Ecto neural progenitor cell (in vitro differentiated cells): ENCODE measurements at regions not wholly inside any gene's neighbourhood (a gene's known extent, or its start where the extent isn't known, plus 50 kb on each side); places are given as distances from the start of the nearest gene placed in this dataset.
"Not testable (repeated sequence)": the region's sequence is repeated elsewhere in the genome, so short reads cannot be mapped to it uniquely, and the experiment has no call there.

Experiments
- DNase-seq: peaks from one replicate; pipeline ENCODE4 v3.0.0-alpha.2; 2018; ENCODE audit warnings: low spot score

DNA sequence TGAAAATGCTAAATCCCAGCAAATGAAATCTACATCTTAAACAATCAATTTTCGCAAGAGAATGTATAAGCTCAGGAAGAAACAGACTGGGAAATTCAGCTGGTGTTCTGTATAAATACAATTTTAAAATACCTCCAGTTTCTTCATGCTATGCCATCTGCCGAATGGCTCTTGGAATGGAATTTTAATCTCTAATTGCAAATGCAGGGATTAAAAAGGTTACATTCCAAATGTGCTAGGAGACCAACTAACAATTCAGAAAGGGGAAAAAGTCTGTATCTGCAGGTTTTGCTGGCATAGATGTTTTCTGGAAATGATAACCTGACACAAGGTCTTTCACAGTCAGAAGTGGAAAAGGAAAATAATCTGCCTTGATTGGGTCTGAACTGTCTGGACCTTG, 379.7 kb downstream of the MAT2B start:
- no peak for DNase-seq

DNA sequence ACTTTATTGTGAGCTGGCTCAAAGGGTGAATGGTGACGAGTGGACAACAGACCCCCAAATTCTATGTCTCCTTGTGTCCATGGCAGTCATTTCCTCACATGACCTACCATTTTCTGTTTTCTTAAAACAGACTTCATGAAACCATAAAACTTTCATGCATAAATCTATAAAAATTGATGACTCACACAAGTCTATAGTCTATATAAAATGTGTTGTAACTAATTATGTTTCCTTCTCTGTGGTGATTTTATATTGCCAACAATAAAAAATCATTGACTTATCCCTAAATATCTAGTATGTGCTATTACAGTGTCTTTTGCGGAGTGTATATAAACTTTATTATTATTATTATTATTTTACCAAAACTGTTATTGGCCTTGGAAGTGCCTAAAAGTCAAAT, 382.4 kb downstream of the MAT2B start:
- no peak for DNase-seq

DNA sequence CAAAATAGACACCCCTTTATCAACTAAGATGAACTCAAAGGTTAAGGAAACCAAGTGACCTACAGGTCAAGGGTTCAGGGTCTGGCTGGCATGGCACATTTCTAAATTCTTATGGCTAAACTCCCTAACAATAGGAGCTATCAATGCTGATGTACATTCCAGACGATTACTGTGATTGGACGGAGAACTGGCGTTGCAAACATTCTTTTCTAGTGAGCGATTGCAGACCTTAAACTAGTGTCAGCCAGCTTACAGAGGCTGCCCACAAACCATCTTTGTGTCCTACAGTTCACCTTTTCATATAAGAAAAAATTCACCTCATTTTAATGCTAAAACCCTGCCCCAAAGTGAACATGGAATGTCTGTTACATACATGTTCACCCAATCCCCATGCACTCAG, 382.9 kb downstream of the MAT2B start:
- no peak for DNase-seq

DNA sequence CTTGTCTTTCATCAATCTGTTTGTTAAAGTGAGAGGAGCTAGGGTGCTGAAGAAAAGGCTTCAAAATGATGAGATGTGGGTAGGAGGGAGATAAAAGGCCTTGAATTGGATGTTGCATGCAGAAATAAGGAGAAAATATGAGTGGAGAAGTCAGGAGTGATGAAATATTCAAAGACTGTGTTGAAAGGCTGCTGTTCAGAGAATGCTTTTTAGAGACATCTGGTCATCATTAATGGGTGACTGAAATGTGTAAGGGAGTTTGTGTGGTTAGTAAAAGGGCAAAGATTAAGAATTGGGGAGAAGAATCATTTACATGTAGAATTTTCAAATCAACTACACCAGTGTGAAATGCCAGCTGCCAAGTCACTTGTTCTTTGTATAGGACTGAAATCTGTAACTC, 383.9 kb downstream of the MAT2B start:
- DNase-seq = no peak

DNA sequence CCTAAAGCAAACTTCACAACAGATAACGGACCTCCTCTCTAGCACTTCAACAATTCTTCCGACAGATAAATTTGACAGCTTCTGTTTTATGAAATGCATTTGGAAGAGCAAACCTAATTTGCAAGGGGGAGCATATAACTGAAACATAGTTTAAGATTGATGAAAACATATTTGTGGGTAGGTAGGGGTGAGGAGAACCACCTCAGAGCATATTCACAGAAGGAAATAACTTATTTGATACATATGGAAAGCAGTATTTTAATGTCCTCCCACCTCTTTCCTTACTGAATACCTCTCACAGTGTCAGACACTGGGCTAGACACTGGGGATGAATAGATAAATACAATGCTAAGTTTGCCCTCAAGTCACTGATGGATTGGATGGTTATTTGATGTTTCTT, 384.8 kb downstream of the MAT2B start:
- no peak for DNase-seq

DNA sequence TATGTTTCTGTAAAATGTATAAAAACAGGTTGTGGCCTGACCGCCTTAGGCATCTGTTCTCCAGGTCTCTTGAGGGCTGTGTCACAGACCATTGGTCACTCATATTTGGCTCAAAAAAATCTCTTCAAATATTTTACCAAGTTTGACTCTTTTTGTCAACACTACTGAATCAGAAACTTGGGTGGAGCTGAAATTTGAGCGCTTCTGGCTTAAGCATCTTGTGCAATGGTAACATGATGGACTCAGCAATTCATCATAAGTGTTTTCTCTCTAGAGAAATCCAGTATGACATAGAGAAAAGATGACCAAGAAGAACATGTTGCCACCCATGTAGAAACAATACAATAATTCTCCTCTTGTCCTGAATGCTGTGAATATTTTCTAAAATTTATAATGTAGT, 387.9 kb downstream of the MAT2B start:
- no peak for DNase-seq

DNA sequence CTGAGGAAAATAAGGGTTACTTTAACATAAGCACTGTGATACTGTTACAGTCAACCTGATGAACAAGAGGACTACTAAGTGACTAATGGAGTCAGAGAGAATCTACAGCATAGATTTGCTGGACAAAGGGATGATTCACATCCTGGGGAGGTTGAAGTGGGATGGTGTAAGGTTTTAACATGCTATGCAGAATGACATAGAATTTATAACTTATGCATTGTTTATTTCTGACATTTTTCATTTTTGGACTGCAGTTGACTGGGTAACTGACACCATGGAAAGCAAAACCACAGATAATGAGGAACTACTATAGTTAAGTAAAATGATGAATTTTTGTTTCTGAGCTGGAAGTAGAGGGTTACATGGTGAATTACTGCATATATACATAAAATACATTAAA, 389.2 kb downstream of the MAT2B start:
- no peak for DNase-seq

DNA sequence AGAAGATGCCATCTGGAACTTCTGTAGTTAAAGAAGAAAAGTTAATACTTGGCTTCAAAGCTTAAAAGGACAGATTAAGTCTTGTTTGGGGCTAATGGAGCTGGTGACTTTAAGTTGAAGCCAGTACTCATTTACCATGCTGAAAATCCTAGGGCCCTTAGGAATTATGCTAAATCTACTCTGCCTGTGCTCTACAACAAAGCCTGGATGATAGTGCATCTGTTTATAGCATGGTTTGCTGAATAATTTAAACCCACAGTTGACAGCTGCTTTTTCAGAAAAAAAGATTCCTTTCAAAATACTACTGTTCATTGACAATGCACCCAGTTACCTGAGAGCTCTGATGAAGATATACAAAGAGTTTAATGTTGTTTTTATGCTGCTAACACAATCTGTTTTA, 393.5 kb downstream of the MAT2B start:
- no peak for DNase-seq

DNA sequence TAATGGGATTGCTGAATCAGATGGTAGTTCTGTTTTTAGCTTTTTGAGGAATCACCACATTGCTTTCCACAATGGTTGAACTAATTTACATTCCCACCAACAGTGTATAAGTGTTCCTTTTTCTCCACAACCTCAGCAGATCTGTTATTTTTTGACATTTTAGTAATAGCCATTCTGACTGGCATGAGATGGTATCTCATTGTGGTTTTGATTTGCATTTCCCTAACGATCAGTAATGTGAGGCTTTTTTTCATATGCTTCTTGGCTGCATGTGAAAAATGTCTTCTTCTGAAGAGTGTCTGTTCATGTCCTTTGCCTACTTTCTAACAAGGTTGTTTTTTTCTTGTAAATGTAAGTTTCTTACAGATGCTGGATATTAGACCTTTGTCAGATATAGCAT, 402.4 kb downstream of the MAT2B start:
- not testable (repeated sequence) for DNase-seq

DNA sequence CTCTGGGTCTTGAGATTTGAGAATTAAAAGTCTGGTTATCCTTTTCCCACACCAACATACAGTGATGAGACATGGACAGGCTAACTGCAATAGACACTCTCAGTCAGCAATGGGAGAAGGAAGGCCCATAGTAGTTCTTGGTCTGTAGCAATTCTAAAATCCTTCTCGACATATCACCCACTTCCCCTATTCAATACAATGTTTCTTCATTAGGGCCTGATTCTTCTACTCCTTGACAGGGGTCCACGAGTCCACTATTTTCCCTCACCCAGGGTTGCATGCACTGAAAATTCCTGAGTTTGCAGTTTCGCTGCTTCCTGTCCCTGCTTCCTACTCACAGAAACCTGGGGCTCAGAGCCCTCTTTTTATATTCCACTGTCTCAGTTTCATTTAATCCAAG, 402.8 kb downstream of the MAT2B start:
- DNase-seq = no peak

DNA sequence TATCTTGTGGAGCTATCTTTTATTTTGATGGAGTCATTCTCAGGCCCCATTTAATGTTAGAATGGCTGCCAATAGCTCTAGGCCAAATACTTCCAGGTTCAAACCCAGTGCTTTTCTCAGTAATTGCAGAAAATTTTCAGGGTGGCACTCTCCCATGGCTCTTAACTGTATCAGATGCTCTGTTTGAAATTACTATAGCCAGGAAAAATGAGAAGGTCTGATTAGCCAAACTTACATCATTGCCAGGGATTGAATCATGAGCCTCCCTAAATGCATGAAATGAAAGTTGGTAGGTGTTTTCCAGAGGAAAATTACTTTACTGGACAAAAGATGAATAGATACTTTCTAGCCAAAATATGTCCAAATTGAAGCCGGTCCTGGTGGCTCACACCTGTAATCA, 404.8 kb downstream of the MAT2B start:
- DNase-seq = no peak

DNA sequence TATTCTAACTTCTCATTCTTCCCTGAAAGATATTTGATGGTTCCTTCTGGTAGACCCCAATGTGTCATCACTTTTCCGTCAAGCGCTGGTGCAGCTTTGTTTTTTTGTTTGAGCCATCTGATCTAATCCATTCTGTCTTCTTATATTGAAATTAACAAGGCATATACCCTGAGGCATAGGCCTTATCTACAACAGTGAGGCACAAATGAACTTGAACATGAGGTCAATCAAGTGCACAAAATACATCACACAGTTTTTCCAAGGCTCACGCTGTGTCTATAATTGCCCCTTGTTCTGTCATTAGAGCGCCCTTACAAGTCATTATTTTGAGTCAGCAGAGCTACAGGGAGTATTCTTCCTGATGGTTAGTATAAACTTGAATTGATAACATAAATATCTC, 406.6 kb downstream of the MAT2B start:
- DNase-seq = no peak

DNA sequence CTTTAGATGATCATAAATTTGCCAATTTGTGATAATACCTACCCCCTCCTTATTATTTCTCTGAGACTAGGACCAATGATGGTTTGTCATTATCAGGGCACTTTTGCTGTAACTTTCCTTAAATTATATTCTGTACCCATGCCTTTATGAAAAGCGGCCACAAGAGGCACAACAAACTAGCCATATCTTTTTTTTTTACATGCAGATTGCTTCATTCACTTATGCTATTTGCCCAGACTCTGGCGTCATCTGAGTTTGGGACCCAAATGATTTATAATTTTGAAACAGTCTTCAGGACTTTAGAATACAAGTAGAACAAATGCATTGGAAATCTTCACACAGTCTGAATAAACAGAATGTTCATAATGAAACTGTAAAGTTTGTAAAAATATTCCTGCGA, 408.1 kb downstream of the MAT2B start:
- no peak for DNase-seq

DNA sequence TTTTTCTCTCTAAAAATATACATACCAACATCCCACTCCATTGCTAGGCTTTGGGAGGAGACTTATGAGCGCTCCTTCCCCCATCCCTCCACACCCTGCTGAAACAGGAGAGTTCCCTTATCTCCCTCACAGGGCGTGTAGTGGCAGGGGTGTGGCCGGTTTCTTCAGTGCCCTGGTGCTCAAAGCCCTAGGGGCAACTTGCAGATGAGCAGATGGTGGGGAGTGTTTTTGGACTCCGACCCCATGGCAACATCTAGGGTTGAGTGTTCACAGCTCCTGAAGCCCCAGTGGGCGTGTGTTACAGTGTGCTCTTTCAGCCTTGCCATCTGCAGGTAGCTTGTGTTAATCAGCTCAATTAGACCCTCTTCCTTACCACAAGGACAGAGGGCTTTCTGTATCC, 409.5 kb downstream of the MAT2B start:
- DNase-seq = no peak

DNA sequence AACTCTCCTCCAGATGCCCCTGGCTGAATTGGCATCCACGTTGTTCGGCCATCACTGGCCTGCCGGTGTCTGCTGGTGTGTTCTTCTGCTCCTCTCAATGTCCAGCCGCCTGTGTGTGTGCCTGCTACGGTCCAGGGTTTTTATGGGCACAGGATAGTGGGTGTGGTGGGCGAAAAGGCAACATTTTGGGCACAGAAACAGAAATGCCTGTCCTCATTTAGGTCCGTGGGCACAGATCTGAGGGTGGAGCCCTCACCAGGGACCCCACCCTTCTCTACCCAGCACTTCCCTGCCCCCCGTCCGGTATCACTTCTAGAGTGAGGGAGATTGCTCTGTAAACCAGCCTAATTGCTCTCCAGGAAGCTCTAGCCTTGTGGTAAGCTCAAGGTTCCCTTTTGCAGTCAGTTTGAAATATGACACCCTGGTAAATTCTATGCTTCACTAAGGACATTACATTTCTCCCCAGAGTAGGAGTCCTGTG, 410.1 kb downstream of the MAT2B start:
- DNase-seq = no peak

DNA sequence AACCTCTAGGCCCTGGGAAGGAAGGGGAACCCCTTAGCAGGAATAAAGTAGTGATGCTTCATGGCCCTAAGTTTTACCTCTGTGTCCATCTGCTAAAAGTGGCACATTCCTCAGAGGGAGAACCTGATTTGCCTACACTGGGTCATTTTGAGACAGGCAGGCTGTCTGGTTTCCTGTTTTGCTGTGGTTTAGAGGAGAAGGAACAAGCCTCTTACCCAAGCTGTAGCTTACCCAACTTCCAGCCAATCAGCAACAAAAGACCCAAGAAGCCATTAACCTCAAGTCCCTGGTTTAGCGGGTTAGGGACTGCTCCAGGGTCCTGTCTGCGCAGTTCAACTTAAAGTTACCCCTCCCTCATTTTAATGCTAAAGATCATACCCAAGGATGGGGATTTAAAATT, 411.0 kb downstream of the MAT2B start:
- no peak for DNase-seq

DNA sequence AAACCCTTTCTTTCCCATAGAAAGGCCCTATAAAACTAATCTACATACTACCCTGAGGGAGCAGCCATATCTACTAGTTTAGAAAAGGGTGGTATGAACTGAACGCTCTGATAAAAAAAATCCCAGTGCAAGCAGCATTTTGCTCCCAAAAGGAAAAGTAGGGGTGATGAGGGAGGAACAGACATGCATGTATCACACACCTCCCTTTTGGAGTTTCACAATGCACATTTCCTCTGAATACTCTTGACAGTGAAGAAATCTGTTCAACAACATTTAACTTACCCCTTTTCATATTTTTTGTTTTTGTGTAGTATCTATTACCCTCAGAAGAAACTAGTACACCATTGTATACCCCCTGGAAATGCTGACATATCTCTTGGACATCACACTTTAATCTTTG, 411.4 kb downstream of the MAT2B start:
- DNase-seq = no peak

DNA sequence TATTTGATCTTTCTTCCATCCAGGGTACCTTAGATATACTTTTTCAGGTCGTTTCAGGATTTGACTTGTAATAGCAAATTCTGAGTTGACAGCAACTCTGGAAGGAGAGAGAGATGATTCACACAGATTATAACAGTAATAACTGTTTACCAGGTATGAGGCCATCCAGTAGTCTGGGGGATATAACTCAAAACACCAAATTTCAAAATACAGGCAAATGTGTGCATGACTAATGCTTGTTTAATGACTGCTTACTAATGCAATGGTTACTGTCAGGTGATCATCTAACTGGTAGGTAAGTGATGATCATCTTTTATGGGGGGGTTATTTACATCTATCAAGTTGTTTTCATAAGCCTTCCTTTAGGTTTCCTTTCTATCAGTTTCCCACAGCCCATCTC, 412.3 kb downstream of the MAT2B start:
- no peak for DNase-seq

DNA sequence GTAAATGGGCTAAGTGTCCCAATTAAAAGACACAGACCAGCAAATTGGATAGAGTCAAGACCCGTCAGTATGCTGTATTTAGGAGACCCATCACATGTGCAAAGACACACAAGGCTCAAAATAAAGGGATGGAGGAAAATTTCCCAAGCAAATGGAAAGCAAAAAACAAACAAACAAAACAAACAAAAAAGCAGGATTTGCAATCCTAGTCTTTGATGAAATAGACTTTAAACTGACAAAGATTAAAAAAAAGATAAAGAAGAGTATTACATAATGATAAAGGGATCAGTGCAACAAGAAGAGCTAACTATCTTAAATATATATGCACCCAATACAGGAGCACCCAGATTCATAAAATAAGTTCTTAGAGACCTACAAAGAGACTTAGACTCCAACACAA, 429.6 kb downstream of the MAT2B start:
- DNase-seq = not testable (repeated sequence)

DNA sequence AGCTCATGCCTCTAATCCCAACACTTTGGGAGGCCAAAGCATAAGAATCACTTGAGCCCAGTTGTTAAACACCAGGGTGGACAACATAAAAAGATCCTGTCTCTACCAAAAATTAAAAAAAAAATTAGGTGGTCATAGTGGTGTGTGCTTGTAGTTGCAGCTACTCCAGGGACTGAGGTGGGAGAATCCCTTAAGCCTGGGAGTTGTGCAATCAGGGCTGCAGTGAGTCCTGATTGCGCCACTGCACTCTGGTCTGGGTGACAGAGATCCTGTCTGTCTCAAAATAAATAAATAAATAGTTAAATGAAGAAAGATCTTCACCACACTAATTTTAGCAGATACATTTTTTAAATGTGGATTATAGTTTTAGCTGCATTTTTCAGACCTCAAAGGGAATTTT, 433.2 kb downstream of the MAT2B start:
- no peak for DNase-seq

DNA sequence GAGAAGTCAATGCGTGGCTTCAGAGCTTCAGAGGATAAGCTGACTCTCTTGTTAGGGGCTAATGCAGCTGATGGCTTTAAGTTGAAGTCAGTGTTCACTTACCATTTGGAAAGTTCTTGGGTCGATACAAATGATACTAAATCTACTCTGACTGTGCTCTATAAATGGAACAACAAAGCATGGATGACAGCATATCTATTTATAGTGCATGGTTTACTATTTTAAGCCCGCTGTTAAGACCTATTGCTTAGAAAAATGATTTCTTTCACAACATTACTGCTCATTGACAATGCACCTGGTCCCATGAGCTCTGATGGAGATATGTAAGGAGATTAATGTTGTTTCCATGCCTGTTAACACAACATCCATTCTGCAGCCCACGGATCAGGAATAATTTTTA, 435.7 kb downstream of the MAT2B start:
- no peak for DNase-seq

DNA sequence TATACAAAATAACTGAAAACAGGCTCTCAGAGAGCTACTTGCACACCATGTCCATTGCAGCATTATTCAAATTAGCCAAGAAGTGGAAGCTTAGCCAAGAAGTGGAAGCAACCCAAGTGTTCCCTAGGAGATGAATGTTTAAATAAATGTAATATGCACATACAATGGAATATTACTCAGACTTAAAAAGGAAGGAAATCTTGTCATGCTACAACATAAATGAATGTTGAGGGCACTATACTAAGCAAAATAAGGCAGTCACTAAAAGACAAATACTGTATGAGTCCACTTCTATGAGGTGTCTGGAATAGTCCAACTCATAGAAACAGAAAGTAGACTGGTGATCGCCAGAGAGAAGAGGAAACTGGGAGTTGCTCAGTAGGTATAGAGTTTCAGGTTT, 438.1 kb downstream of the MAT2B start:
- no peak for DNase-seq

DNA sequence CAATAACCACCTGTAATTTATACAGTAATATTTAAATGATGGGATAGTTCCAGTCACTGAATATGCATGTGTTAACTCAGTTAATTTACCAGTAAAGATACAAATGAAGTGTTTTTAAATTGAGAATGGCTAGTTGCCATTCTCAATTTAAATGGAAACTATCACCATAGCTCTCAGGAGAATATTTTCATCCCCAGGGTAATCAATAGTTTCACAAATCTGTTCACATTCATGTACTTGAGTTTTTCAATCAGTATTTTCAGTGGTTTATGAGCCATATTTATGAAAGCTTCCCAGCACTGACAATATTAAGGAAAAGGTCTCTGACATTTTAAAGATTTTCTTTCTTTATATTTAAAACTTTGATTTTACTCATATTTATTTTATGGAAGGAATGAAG, 439.3 kb downstream of the MAT2B start:
- no peak for DNase-seq

DNA sequence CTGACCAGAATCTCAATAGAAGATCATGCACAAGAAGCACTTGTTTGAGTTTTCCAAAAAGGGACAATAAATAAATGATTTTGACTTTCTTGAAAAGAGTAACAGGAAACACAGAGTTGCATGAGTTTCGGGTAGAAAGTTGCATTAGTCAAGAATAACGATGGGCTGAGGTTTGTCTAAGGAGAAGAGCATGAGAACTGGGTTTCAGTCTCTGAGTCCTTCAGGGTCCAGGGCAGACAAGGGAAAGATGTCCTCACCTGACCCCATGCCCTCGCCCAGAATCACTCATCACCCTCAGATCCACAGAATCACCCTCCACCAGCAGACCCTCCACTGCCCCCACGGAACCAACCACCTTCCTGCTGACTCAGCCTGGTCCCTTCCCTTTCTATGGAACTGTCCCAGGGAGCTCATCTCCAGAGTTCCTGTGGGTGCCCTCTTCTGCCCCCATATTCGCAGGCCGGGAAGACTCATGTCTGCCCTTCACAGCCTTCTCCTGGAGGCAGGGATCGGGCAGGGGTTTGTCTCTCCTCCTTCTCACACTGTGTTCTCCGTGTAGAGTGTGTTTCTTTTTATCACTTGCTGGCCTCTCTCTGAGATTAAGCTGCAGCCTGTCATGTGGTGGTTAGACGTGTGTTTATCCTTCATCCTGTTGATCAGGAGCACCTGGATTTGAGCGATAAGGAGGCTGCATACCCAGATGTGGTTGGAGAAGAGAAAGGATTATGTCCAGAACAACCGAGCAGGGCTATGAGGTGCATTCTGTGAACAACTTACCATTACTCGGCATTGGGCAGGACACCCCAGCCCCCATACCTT, 442.6 kb downstream of the MAT2B start:
- DNase-seq = no peak
